HL-60 (cell line): ENCODE measurements at regions not wholly inside any gene's neighbourhood (a gene's known extent, or its start where the extent isn't known, plus 50 kb on each side); places are given as distances from the start of the nearest gene placed in this dataset.

Experiments
- DNase-seq, 2 experiments: peaks; one replicate each; pipeline ENCODE4 v3.0.0-alpha.2; 2010 to 2020; ENCODE audit warnings: low read depth in 1 of 2, low spot score in 1 of 2
- H3K27ac ChIP-seq: fragments of 250-450 bp; sonication (Bioruptor Pico); replicated peaks from 2 replicates; pipeline ENCODE4 v1.5.1; 2020; ENCODE audit warnings: mild to moderate bottlenecking, moderate library complexity
- H3K27me3 ChIP-seq: fragments of 250-450 bp; sonication (Bioruptor Pico); 2 replicates; pipeline ENCODE4 v1.5.1; 2021; ENCODE audit warnings: mild to moderate bottlenecking, moderate library complexity; ENCODE audit not compliant: insufficient read depth, poor library complexity, severe bottlenecking
- H3K4me3 ChIP-seq: replicated peaks from 2 replicates; pipeline ENCODE4 v1.5.1; 2011; ENCODE audit warnings: mild to moderate bottlenecking, control low read depth, low read length; ENCODE audit not compliant: insufficient read depth
- CTCF ChIP-seq: IDR thresholded peaks from one replicate; pipeline ENCODE4 v1.5.1; 2011; ENCODE audit warnings: low read length, control low read depth, inconsistent platforms; ENCODE audit not compliant: insufficient read depth
- GABPA ChIP-seq: IDR thresholded peaks from 2 replicates; pipeline ENCODE4 v1.6.1; 2012; ENCODE audit warnings: low read depth
- POLR2AphosphoS5 ChIP-seq: IDR thresholded peaks from 2 replicates; pipeline ENCODE4 v1.6.1; 2012; ENCODE audit warnings: low read depth
- REST ChIP-seq: IDR thresholded peaks from 2 replicates; pipeline ENCODE4 v1.6.1; 2012; ENCODE audit warnings: low read depth; ENCODE audit not compliant: insufficient replicate concordance
- SPI1 ChIP-seq: IDR thresholded peaks from 2 replicates; pipeline ENCODE4 v1.6.1; 2012; ENCODE audit warnings: low read depth, mild to moderate bottlenecking, borderline replicate concordance

- DNase-seq: no peak
- H3K27ac ChIP-seq: no peak overlapping the region
- no peak overlapping the region for H3K4me3 ChIP-seq
- no peak for TF ChIP-seq POLR2AphosphoS5
- H3K27me3 ChIP-seq: no peaks in the 10 kb centered on the region
Measured at GRCh38 chr1:209456878-209457277, 126.6 kb upstream of the CAMK1G start.

GRCh38 chr1:209457401-209458125 lies 126.0 kb upstream of the CAMK1G start:
- H3K27ac ChIP-seq: no peak overlapping the region
- no peak for DNase-seq
- H3K4me3 ChIP-seq: no peak overlapping the region
- TF ChIP-seq POLR2AphosphoS5 (no peak), SPI1 (no peak), CTCF (no peak), REST (no peak), GABPA (no peak)
- H3K27me3 ChIP-seq: no peaks in the 10 kb centered on the region

GRCh38 chr1:209458921-209459320 lies 124.6 kb upstream of the CAMK1G start:
- Histone ChIP-seq H3K27me3 (no peaks in the 10 kb centered on the region), H3K4me3 (no peak overlapping the region), H3K27ac (no peak overlapping the region)
- no peak for DNase-seq
- TF ChIP-seq POLR2AphosphoS5 (no peak), GABPA (no peak), REST (no peak), SPI1 (no peak), CTCF (no peak)

- H3K4me3 ChIP-seq: no peak overlapping the region
- no peak overlapping the region for H3K27ac ChIP-seq
- H3K27me3 ChIP-seq: no peaks in the 10 kb centered on the region
- no peak for DNase-seq
- TF ChIP-seq CTCF: no peak
- TF ChIP-seq GABPA: no peak
- no peak for TF ChIP-seq SPI1
- no peak for TF ChIP-seq POLR2AphosphoS5
Measured at GRCh38 chr1:209461168-209461567, 122.3 kb upstream of the CAMK1G start.
